Tibial nerve (tissue), 3 donors: ENCODE measurements at regions not wholly inside any gene's neighbourhood (a gene's known extent, or its start where the extent isn't known, plus 50 kb on each side); places are given as distances from the start of the nearest gene placed in this dataset.

Experiments used
- EP300 ChIP-seq, 2 donors: sonication (generic); formaldehyde crosslinking; IDR thresholded peaks; one replicate each; pipeline ENCODE4 v1.6.1; 2017; ENCODE audit warnings: antibody characterized with exemption in 2 of 2, mild to moderate bottlenecking in 1 of 2
- POLR2A ChIP-seq, 2 donors: fragments of 450-650 bp; IDR thresholded peaks; one replicate each; pipeline ENCODE4 v1.6.1; 2017; ENCODE audit warnings: antibody characterized with exemption in 2 of 2, mild to moderate bottlenecking in 2 of 2, moderate library complexity in 2 of 2

DNA sequence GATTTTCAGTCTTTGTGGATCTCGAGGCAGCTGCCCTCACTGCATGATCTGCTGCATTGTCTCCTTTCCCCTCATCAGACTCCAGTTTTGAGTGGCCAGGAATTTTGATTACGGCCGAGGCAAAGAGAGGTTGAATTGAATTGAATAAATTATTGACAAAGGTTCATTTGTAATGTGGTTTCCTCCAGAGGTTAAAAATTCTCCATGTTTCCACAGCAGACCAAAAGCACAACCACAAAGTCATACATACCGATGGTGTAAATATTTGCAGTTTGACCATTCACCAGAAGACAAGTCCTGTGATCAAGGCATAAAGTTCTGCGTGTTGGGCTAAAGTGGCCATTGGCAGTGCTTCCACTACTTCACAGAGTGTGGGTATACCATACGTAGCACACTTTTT lies 343.8 kb upstream of the MYT1L start:
- TF ChIP-seq POLR2A (IDR thresholded peaks at IDR 0.05): no peak
- TF ChIP-seq EP300 (IDR thresholded peaks at IDR 0.05): no peak
